ENCODE measurements at regions not wholly inside any gene's neighbourhood (a gene's known extent, or its start where the extent isn't known, plus 50 kb on each side); places are given as distances from the start of the nearest gene placed in this dataset.

DNA sequence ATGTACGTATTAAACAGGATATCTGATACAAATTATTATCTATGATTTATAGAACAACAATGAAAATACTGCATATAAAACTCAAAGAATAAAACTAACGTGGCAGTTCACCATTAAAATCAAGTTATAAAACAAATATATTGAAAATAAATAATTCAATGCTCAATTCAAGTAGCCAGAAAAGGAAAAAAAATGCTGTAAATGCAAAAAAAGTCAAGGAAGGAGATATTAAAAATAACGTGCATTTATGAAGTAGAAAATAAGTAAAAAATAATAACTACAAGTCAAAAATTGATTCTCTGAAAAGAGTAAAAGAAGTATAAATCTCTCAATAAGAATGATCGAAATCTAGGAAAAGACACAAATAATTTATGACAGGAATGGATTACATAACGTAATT is 460.5 kb upstream of the CD180 start:
- Histone ChIP-seq H3K4me1 (no peaks in the 10 kb centered on the region), H3K27me3 (no peaks in the 10 kb centered on the region), H3K27ac (no peak overlapping the region), H3K36me3 (no peaks in the 10 kb centered on the region), H3K4me3 (no peak overlapping the region), H3K9me3 (no peaks in the 10 kb centered on the region)
- no peak for TF ChIP-seq POLR2A (IDR thresholded peaks at IDR 0.05)
- no peak for TF ChIP-seq POLR2AphosphoS5 (IDR thresholded peaks at IDR 0.05)
- TF ChIP-seq, protein P1, sequence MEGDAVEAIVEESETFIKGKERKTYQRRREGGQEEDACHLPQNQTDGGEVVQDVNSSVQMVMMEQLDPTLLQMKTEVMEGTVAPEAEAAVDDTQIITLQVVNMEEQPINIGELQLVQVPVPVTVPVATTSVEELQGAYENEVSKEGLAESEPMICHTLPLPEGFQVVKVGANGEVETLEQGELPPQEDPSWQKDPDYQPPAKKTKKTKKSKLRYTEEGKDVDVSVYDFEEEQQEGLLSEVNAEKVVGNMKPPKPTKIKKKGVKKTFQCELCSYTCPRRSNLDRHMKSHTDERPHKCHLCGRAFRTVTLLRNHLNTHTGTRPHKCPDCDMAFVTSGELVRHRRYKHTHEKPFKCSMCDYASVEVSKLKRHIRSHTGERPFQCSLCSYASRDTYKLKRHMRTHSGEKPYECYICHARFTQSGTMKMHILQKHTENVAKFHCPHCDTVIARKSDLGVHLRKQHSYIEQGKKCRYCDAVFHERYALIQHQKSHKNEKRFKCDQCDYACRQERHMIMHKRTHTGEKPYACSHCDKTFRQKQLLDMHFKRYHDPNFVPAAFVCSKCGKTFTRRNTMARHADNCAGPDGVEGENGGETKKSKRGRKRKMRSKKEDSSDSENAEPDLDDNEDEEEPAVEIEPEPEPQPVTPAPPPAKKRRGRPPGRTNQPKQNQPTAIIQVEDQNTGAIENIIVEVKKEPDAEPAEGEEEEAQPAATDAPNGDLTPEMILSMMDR (IDR thresholded peaks at IDR 0.05) = no peak
- no peak for TF ChIP-seq EP300 (IDR thresholded peaks at IDR 0.05)
- 48 to 86% (median 78%) methylated on average over 5 of the region's 5 CpGs for WGBS, 5 donors
- DNase-seq = no peak
- intact Hi-C loops (cut with DNase I; ENCODE audit: low total_unique reads) = no loop called here

GRCh38 chr5:67652201-67652600 is 455.6 kb upstream of the CD180 start:
- Histone ChIP-seq H3K4me3 (no peak overlapping the region), H3K27me3 (no peaks in the 10 kb centered on the region), H3K27ac (no peak overlapping the region), H3K4me1 (peaks cover 11 to 24% (median 15%) of the 10 kb centered on the region in 4 donors), H3K9me3 (no peaks in the 10 kb centered on the region), H3K36me3 (no peaks in the 10 kb centered on the region)
- WGBS, 5 donors = 69 to 90% (median 85%) methylated on average over 1 of the region's 1 CpG
- intact Hi-C loops (cut with DNase I; ENCODE audit: low total_unique reads) = no loop called here
- DNase-seq = no peak
- no peak for TF ChIP-seq POLR2A (IDR thresholded peaks at IDR 0.05)
- no peak for TF ChIP-seq EP300 (IDR thresholded peaks at IDR 0.05)
- no peak for TF ChIP-seq POLR2AphosphoS5 (IDR thresholded peaks at IDR 0.05)
- TF ChIP-seq, protein P1 (IDR thresholded peaks at IDR 0.05) = no peak

GRCh38 chr5:67651180-67651579 is 454.6 kb upstream of the CD180 start:
- TF ChIP-seq POLR2A (IDR thresholded peaks at IDR 0.05) (no peak), POLR2AphosphoS5 (IDR thresholded peaks at IDR 0.05) (no peak)
- TF ChIP-seq, protein P1 (IDR thresholded peaks at IDR 0.05) = no peak
- H3K27ac ChIP-seq = no peak overlapping the region
- no peaks in the 10 kb centered on the region for H3K36me3 ChIP-seq
- no peaks in the 10 kb centered on the region for H3K27me3 ChIP-seq
- peaks cover 11 to 24% (median 15%) of the 10 kb centered on the region in 4 donors for H3K4me1 ChIP-seq
- intact Hi-C loops (cut with DNase I; ENCODE audit: low total_unique reads) = no loop called here
- 73 to 93% (median 90%) methylated on average over 1 of the region's 1 CpG for WGBS, 5 donors
- no peaks in the 10 kb centered on the region for H3K9me3 ChIP-seq
- H3K4me3 ChIP-seq = no peak overlapping the region
- no peak for DNase-seq

DNA sequence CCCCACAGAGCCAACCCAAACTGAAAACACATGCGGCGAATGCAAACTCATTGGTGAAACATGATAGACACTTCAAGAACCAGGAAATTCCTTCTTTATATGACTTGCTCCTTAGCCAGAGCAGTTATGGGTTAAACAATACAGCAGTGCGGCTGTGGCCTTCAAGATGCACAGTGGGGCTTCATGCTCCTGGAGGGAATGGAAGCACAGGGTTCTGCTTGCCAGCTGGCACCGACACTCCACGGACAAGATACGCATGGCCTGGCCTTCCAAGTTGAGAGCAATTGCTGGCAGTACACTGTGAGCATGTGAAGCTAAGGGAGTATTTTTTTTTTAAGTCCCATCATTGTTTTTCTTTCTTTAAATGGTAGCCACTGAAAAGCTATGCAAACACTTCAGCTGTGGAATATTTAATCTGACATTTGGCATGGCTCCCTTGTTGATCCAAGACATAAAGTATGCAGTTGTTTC is 451.6 kb upstream of the CD180 start:
- Histone ChIP-seq H3K4me1 (peaks cover 11 to 24% (median 15%) of the 10 kb centered on the region in 4 donors), H3K27me3 (no peaks in the 10 kb centered on the region), H3K36me3 (no peaks in the 10 kb centered on the region), H3K9me3 (peaks cover 0 to 9% (median 3%) of the 10 kb centered on the region in 4 donors), H3K4me3 (no peak overlapping the region), H3K27ac (peak overlapping the region in 2 of 5 donors; percentile 23 to 27)
- 27 to 51% (median 36%) methylated on average over 6 of the region's 6 CpGs for WGBS, 5 donors
- intact Hi-C loops (cut with DNase I; ENCODE audit: low total_unique reads) = no loop called here
- DNase-seq = peak; percentile 30 to 84
- TF ChIP-seq EP300 (IDR thresholded peaks at IDR 0.05) (no peak), POLR2AphosphoS5 (IDR thresholded peaks at IDR 0.05) (peak in 1 of 3 donors; percentile 25)

GRCh38 chr5:67647772-67648171 is 451.2 kb upstream of the CD180 start:
- TF ChIP-seq EP300 (IDR thresholded peaks at IDR 0.05) (no peak), POLR2AphosphoS5 (IDR thresholded peaks at IDR 0.05) (no peak), POLR2A (IDR thresholded peaks at IDR 0.05) (no peak)
- TF ChIP-seq, protein P1 (IDR thresholded peaks at IDR 0.05) = no peak
- Histone ChIP-seq H3K4me1 (peaks cover 11 to 24% (median 15%) of the 10 kb centered on the region in 4 donors), H3K27me3 (no peaks in the 10 kb centered on the region), H3K9me3 (peaks cover 0 to 9% (median 3%) of the 10 kb centered on the region in 4 donors), H3K36me3 (no peaks in the 10 kb centered on the region), H3K27ac (peak overlapping the region in 2 of 5 donors; percentile 23 to 27), H3K4me3 (no peak overlapping the region)
- intact Hi-C loops (cut with DNase I; ENCODE audit: low total_unique reads) = no loop called here
- WGBS, 5 donors = 75 to 82% (median 80%) methylated on average over 2 of the region's 2 CpGs
- no peak for DNase-seq

Measured in stomach (tissue), 8 donors.